HCT116 (cell line): ENCODE measurements at regions not wholly inside any gene's neighbourhood (a gene's known extent, or its start where the extent isn't known, plus 50 kb on each side); places are given as distances from the start of the nearest gene placed in this dataset.

Source experiments
- ATAC-seq: fragments of 200-7000 bp; cut with Tn5 transposase; 2 replicates; pipeline ENCODE4 v1.9.1; 2020; ENCODE audit warnings: mild to moderate bottlenecking, moderate library complexity
- BruUV-seq: library from RNA; stranded (reverse); fragments of 400-500 nt; replicated peaks from 2 replicates; lab custom pipeline; 2021; lab: Mats Ljungman, UMichigan
- CTCF ChIA-PET: fragments of 300-600 bp; sonication (Branson Sonifier 250); formaldehyde crosslinking; loops from one replicate; lab custom pipeline; 2021; ENCODE audit warnings: antibody characterized with exemption; lab: Charles Lee
- POLR2A ChIA-PET: fragments of 300-600, 350-600 bp; sonication (Branson Sonifier 250); formaldehyde crosslinking; loops from one replicate; lab custom pipeline; 2021; ENCODE audit warnings: antibody characterized with exemption; lab: Charles Lee
- RAD21 ChIA-PET, 2 experiments: fragments of 300-600 bp; sonication (Branson Sonifier 250); formaldehyde crosslinking; loops; one replicate each; lab custom pipeline; 2023; ENCODE audit warnings: low total read pairs in 2 of 2; ENCODE audit not compliant: uncharacterized antibody in 2 of 2, unreplicated experiment in 2 of 2, low non-redundant PET in 1 of 2; lab: Charles Lee
- DNase-seq: peaks from one replicate; pipeline ENCODE4 v3.0.0-alpha.2; 2010; ENCODE audit warnings: low read depth, low spot score
- H2AFZ ChIP-seq: fragments of 200-600 bp; shearing (Covaris generic), sonication (generic); 2 replicates; pipeline ENCODE4 v1.6.1; 2017; ENCODE audit warnings: low read depth, mixed run types, mixed read lengths, antibody characterized with exemption, low read length; ENCODE audit not compliant: poor library complexity, severe bottlenecking
- H3K27ac ChIP-seq: 2 replicates; pipeline ENCODE4 v1.5.1; 2012; ENCODE audit warnings: low read depth, low read length
- H3K27me3 ChIP-seq: fragments of 200-600 bp; sonication (generic); 2 replicates; pipeline ENCODE4 v1.6.1; 2016; ENCODE audit warnings: mixed run types, low read length, mixed read lengths; ENCODE audit not compliant: insufficient read depth
- H3K36me3 ChIP-seq, 2 experiments: fragments of 200-500 bp in 1 of 2; fragments of 200-600 bp in 1 of 2; sonication (Bioruptor generic) in 1 of 2; sonication (generic) in 1 of 2; 2 replicates each; pipeline versions ENCODE4 v1.5.1 to v1.6.1; 2014 to 2016; ENCODE audit warnings: low read length in 2 of 2, inconsistent platforms in 1 of 2, mixed read lengths in 1 of 2, mixed run types in 1 of 2; ENCODE audit not compliant: insufficient read depth in 2 of 2, control insufficient read depth in 1 of 2
- H3K4me1 ChIP-seq, 2 experiments: fragments of 200-600 bp in 1 of 2; sonication (generic) in 1 of 2; 2 replicates each; pipeline versions ENCODE4 v1.5.1 to v1.6.1; 2012 to 2017; ENCODE audit warnings: low read length in 2 of 2, inconsistent platforms in 1 of 2, mild to moderate bottlenecking in 1 of 2, mixed read lengths in 1 of 2, mixed run types in 1 of 2, moderate library complexity in 1 of 2; ENCODE audit not compliant: insufficient read depth in 2 of 2, control insufficient read depth in 1 of 2
- H3K4me2 ChIP-seq: fragments of 200-600 bp; sonication (generic); 2 replicates; pipeline ENCODE4 v1.6.1; 2017; ENCODE audit warnings: mixed run types, low read length, mixed read lengths
- H3K4me3 ChIP-seq, 2 experiments: fragments of 200-600 bp in 1 of 2; sonication (generic) in 1 of 2; replicated peaks in 1 of 2; 2 replicates each; pipeline ENCODE4 v1.5.1; 2011 to 2016; ENCODE audit warnings: low read length in 2 of 2, control low read depth in 1 of 2, low read depth in 1 of 2, mild to moderate bottlenecking in 1 of 2, mixed read lengths in 1 of 2, mixed run types in 1 of 2
- H3K79me2 ChIP-seq: fragments of 200-600 bp; sonication (generic); 2 replicates; pipeline ENCODE4 v1.6.1; 2017; ENCODE audit warnings: mild to moderate bottlenecking, mixed run types, low read length, moderate library complexity, mixed read lengths; ENCODE audit not compliant: insufficient read depth
- H3K9ac ChIP-seq: fragments of 200-600 bp; sonication (generic); 2 replicates; pipeline ENCODE4 v1.6.1; 2016; ENCODE audit warnings: low read length, mixed read lengths
- H3K9me2 ChIP-seq: fragments of 200-600 bp; sonication (generic), shearing (Covaris generic); 2 replicates; pipeline ENCODE4 v1.6.1; 2017; ENCODE audit warnings: mixed run types, mild to moderate bottlenecking, moderate library complexity; ENCODE audit not compliant: insufficient read depth
- H3K9me3 ChIP-seq, 2 experiments: fragments of 200-500 bp in 1 of 2; fragments of 200-600 bp in 1 of 2; sonication (Bioruptor generic) in 1 of 2; sonication (generic) in 1 of 2; 2 replicates each; pipeline ENCODE4 v1.6.1; 2014 to 2017; ENCODE audit warnings: low read length in 2 of 2, mixed read lengths in 2 of 2, inconsistent platforms in 1 of 2, low read depth in 1 of 2, mild to moderate bottlenecking in 1 of 2, mixed run types in 1 of 2, moderate library complexity in 1 of 2; ENCODE audit not compliant: control insufficient read depth in 1 of 2, insufficient read depth in 1 of 2
- H4K20me1 ChIP-seq: fragments of 200-600 bp; sonication (generic), shearing (Covaris generic); 2 replicates; pipeline ENCODE4 v1.6.1; 2017; ENCODE audit warnings: mixed run types, mild to moderate bottlenecking, moderate library complexity; ENCODE audit not compliant: insufficient read depth
- ATF3 ChIP-seq: IDR thresholded peaks from 2 replicates; pipeline ENCODE4 v1.6.1; 2012
- CBX3 ChIP-seq: IDR thresholded peaks from 2 replicates; pipeline ENCODE4 v1.6.1; 2012; ENCODE audit warnings: low read depth
- CEBPB ChIP-seq: IDR thresholded peaks from 2 replicates; pipeline ENCODE4 v1.6.1; 2012; ENCODE audit warnings: low read depth
- EGR1 ChIP-seq: IDR thresholded peaks from 2 replicates; pipeline ENCODE4 v1.6.1; 2012; ENCODE audit warnings: low read depth
- ELF1 ChIP-seq: IDR thresholded peaks from 2 replicates; pipeline ENCODE4 v1.6.1; 2012; ENCODE audit warnings: low read depth, borderline replicate concordance
- EZH2 ChIP-seq: fragments of 200-600 bp; sonication (generic); IDR thresholded peaks from 2 replicates; pipeline ENCODE4 v1.6.1; 2017; ENCODE audit warnings: antibody characterized with exemption, mixed run types
- EZH2phosphoT487 ChIP-seq: fragments of 200-600 bp; IDR thresholded peaks from 2 replicates; pipeline ENCODE4 v1.6.1; 2018; ENCODE audit warnings: antibody characterized with exemption, borderline replicate concordance
- FOSL1 ChIP-seq: IDR thresholded peaks from 2 replicates; pipeline ENCODE4 v1.6.1; 2012; ENCODE audit warnings: low read depth
- JUND ChIP-seq: IDR thresholded peaks from 2 replicates; pipeline ENCODE4 v1.6.1; 2012
- POLR2A ChIP-seq: IDR thresholded peaks from 2 replicates; pipeline ENCODE4 v1.7.0; 2011; ENCODE audit warnings: borderline replicate concordance; ENCODE audit not compliant: insufficient read depth, insufficient read length; ENCODE audit errors: extremely low read depth
- RAD21 ChIP-seq: IDR thresholded peaks from 2 replicates; pipeline ENCODE4 v1.6.1; 2012; ENCODE audit warnings: low read depth, mild to moderate bottlenecking
- SIN3A ChIP-seq: IDR thresholded peaks from 2 replicates; pipeline ENCODE4 v1.6.1; 2012; ENCODE audit warnings: low read depth
- SP1 ChIP-seq: IDR thresholded peaks from 2 replicates; pipeline ENCODE4 v1.6.1; 2012; ENCODE audit warnings: low read depth
- TCF7L2 ChIP-seq: IDR thresholded peaks from 2 replicates; pipeline ENCODE4 v1.7.0; 2011; ENCODE audit warnings: borderline replicate concordance, inconsistent platforms; ENCODE audit not compliant: insufficient read depth, insufficient read length; ENCODE audit errors: extremely low read depth
- YY1 ChIP-seq: IDR thresholded peaks from 2 replicates; pipeline ENCODE4 v1.6.1; 2011; ENCODE audit warnings: low read length, low read depth, moderate library complexity, mild to moderate bottlenecking; ENCODE audit not compliant: insufficient replicate concordance; ENCODE audit errors: extremely low read depth
- ZFX ChIP-seq: fragments of 450-650 bp; IDR thresholded peaks from 2 replicates; pipeline ENCODE4 v1.6.1; 2017
- intact Hi-C: fragments of 100-400 bp; cut with micrococcal nuclease; formaldehyde crosslinking; loops from 2 replicates; pipeline ENCODE4 v1.10.0; 2022
- TF ChIP-seq, protein P1 (sequence below): IDR thresholded peaks from 2 replicates; pipeline ENCODE4 v1.6.1; 2012; ENCODE audit warnings: low read depth
- TF ChIP-seq, protein P2 (sequence below), 3 experiments: fragments of 200-600 bp in 1 of 3; sonication (generic) in 1 of 3; IDR thresholded peaks in 2 of 3; conservative IDR thresholded peaks in 1 of 3; 2 replicates each; pipeline ENCODE4 v1.5.1; 2012 to 2017; ENCODE audit warnings: low read depth in 2 of 3, low read length in 2 of 3, antibody characterized with exemption in 1 of 3, borderline replicate concordance in 1 of 3, control low read depth in 1 of 3, mild to moderate bottlenecking in 1 of 3, mixed read lengths in 1 of 3, mixed run types in 1 of 3, moderate library complexity in 1 of 3; ENCODE audit not compliant: insufficient read depth in 1 of 3

DNA sequence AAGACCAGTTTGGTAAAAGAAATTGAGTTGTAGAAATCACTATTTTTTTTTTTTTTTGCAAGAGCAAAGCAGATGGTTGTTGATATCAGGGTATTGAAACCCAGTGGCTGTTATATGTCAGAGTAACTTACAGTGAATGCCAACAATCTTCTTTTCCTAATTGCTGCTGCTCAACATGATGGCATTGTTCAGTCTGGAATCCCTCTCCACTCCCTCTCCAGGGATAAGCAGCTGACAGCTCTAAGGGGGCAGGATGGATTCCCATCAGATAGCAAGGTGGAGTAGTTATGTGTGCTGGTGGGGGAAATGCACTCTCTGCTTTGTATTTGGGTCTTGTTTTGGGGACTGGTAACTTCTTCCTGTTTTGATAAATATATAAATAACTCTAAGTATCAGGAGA is 200.0 kb downstream of the PIK3C3 start:
- intact Hi-C loops: no loop called here
- no peaks in the 10 kb centered on the region for H3K27me3 ChIP-seq
- no peaks in the 10 kb centered on the region for H3K36me3 ChIP-seq
- no peaks in the 10 kb centered on the region for H4K20me1 ChIP-seq
- ChIA-PET RAD21 (no interaction called here), POLR2A (no interaction called here), CTCF (no interaction called here)
- H3K79me2 ChIP-seq: no peaks in the 10 kb centered on the region
- no peak for ATAC-seq
- no peaks in the 10 kb centered on the region for H3K9me3 ChIP-seq
- H3K4me2 ChIP-seq: no peak overlapping the region
- no peak overlapping the region for H3K27ac ChIP-seq
- H3K4me3 ChIP-seq: no peak overlapping the region
- TF ChIP-seq RAD21 (no peak), CEBPB (no peak), EZH2 (no peak), TCF7L2 (no peak), EZH2phosphoT487 (no peak), ZFX (no peak), SP1 (no peak), ELF1 (no peak), POLR2A (no peak), ATF3 (no peak), EGR1 (no peak), FOSL1 (no peak), JUND (no peak), YY1 (no peak), SIN3A (no peak), CBX3 (no peak)
- TF ChIP-seq, protein P1, sequence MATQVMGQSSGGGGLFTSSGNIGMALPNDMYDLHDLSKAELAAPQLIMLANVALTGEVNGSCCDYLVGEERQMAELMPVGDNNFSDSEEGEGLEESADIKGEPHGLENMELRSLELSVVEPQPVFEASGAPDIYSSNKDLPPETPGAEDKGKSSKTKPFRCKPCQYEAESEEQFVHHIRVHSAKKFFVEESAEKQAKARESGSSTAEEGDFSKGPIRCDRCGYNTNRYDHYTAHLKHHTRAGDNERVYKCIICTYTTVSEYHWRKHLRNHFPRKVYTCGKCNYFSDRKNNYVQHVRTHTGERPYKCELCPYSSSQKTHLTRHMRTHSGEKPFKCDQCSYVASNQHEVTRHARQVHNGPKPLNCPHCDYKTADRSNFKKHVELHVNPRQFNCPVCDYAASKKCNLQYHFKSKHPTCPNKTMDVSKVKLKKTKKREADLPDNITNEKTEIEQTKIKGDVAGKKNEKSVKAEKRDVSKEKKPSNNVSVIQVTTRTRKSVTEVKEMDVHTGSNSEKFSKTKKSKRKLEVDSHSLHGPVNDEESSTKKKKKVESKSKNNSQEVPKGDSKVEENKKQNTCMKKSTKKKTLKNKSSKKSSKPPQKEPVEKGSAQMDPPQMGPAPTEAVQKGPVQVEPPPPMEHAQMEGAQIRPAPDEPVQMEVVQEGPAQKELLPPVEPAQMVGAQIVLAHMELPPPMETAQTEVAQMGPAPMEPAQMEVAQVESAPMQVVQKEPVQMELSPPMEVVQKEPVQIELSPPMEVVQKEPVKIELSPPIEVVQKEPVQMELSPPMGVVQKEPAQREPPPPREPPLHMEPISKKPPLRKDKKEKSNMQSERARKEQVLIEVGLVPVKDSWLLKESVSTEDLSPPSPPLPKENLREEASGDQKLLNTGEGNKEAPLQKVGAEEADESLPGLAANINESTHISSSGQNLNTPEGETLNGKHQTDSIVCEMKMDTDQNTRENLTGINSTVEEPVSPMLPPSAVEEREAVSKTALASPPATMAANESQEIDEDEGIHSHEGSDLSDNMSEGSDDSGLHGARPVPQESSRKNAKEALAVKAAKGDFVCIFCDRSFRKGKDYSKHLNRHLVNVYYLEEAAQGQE: no peak
- TF ChIP-seq, protein P2, sequence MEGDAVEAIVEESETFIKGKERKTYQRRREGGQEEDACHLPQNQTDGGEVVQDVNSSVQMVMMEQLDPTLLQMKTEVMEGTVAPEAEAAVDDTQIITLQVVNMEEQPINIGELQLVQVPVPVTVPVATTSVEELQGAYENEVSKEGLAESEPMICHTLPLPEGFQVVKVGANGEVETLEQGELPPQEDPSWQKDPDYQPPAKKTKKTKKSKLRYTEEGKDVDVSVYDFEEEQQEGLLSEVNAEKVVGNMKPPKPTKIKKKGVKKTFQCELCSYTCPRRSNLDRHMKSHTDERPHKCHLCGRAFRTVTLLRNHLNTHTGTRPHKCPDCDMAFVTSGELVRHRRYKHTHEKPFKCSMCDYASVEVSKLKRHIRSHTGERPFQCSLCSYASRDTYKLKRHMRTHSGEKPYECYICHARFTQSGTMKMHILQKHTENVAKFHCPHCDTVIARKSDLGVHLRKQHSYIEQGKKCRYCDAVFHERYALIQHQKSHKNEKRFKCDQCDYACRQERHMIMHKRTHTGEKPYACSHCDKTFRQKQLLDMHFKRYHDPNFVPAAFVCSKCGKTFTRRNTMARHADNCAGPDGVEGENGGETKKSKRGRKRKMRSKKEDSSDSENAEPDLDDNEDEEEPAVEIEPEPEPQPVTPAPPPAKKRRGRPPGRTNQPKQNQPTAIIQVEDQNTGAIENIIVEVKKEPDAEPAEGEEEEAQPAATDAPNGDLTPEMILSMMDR (IDR thresholded peaks at IDR 0.05 in 2 of 3, conservative IDR thresholded peaks at IDR 0.05 in 1 of 3; ENCODE audit: borderline replicate concordance in 1 of 3, insufficient read depth in 1 of 3, low read depth in 2 of 3, low read length in 2 of 3): no peak
- H3K9ac ChIP-seq: no peak overlapping the region
- DNase-seq: no peak
- no peak overlapping the region for H2AFZ ChIP-seq
- no peaks in the 10 kb centered on the region for H3K4me1 ChIP-seq
- H3K9me2 ChIP-seq: no peaks in the 10 kb centered on the region
- BruUV-seq: no TSS peak
